ENCODE measurements at regions not wholly inside any gene's neighbourhood (a gene's known extent, or its start where the extent isn't known, plus 50 kb on each side); places are given as distances from the start of the nearest gene placed in this dataset.

DNA sequence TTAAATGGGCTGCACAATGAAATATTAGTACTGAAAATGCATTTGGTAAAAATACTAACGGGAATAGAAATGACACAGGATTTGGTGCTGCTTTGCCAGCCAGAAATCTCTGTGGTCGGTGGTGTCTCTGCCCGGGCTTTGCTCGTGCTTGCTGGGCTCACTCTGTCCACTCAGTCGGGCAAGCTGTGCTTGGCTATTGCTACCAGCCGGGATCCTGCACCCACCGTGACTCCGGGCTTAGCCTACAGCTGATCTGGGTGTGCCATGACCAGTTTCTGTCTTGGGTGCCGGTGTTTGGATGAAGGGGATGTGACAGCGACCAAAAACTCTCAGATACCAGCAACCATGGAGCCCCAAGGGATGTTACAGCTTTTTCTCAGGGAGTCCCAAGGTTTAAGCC is 487.7 kb downstream of the TECRL start:
- TF ChIP-seq POLR2AphosphoS5 (IDR thresholded peaks at IDR 0.05; ENCODE audit: low read depth, low read length) = no peak
- TF ChIP-seq POLR2A (IDR thresholded peaks at IDR 0.05; ENCODE audit: low read depth, low read length) = no peak
